Stimulated activated naive CD8-positive, alpha-beta T cell treated with anti-CD3 and anti-CD28 coated beads, Interleukin-15, Interleukin-2, amounts not matched to agents 100 U/mL and 50 U/mL, for 24 hours (primary cell): ENCODE measurements at regions not wholly inside any gene's neighbourhood (a gene's known extent, or its start where the extent isn't known, plus 50 kb on each side); places are given as distances from the start of the nearest gene placed in this dataset.

Experiments
- ATAC-seq: fragments of 150-1000 bp; cut with Tn5 transposase; one replicate; pipeline ENCODE4 v1.10.0; 2021
- DNase-seq: peaks from one replicate; pipeline ENCODE4 v3.0.0; 2021

DNA sequence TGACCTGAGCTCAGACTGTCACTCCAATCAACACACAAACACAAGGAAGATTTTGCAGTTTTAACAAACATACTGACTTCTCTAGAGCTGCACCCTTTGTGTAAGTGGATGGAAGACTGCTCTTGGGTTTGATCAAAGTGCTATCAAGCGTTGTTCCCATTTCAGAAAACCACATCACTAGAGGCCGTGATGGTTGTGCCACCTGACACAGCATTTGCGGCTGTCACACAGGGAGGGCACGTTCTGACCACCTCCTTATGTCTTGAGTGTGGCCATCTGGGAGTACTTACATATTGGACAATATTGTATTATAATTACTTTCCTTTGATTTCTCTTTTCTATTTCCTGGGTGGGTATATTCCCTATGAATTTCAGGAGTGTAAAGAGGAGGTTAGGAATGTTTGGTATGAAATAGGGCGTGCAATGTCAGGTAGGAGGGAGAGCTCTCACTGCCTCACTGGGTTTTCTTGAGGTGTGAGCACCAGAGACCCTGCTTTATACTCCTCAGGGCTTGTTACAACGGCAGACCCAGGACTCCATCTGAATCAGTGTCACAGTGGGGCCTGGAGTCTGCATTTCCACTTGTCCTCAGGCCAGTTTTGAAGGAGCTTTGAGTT lies 74.3 kb downstream of the SYNE3 start:
- DNase-seq = no peak
- no peak for ATAC-seq

DNA sequence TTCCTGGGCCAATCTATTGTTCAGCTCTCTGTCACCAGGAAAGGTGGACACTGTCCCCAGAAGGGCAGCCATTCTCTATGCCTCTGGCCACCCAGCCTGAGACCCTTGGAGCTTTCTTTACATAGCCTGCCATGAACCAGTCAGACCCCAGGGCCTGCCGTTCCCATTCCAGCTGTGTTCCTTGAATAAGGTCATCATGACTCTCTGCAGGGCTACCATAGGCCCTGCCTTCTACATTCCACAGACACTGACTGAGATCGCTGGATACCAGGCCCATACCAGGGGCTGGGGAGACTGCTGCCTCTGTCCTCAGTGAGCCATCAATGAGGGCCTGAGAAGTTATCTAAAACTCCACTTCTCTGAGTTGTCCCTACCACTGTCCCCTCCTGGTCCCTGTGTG lies 75.5 kb downstream of the SYNE3 start:
- ATAC-seq (no peak), DNase-seq (no peak)

DNA sequence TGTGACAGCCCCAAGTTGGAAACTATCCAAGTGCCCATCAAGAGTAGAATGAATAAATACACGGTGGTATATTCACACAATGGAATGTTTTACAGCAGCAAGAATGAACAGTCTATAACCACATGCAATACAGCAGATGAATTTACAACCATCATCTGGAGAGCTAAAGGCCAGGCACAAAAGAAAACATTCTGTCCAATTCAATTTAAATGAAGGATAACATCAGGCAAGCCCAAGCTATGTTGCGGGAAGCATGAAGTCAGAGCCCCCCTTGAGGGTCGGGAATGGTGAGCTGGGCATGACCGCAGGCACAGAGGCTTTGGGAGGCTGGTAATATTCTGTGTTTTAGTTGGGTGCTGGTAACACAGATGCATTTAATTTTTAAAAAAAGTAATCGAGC lies 76.0 kb downstream of the SYNE3 start:
- no peak for DNase-seq
- no peak for ATAC-seq

DNA sequence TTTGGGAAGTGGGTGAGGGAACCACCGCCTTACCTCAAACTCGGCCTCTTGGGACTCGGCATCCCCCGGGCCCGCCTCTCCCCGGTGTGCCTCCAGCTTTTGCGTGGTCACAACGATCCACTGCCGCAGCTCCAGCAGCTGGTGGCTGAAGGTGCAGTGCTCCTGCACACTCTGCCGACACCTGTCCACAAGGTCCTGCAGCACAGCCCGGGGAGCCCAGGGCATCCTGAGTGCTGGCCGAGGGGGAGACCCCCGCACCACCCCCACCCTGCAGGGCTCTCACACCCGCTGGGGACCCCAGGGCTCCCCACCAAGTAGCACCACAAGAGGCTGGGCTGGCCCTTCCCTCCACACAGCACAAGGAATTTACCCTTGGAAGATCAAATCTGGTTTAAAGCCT lies 76.6 kb downstream of the SYNE3 start:
- ATAC-seq (no peak), DNase-seq (no peak)

DNA sequence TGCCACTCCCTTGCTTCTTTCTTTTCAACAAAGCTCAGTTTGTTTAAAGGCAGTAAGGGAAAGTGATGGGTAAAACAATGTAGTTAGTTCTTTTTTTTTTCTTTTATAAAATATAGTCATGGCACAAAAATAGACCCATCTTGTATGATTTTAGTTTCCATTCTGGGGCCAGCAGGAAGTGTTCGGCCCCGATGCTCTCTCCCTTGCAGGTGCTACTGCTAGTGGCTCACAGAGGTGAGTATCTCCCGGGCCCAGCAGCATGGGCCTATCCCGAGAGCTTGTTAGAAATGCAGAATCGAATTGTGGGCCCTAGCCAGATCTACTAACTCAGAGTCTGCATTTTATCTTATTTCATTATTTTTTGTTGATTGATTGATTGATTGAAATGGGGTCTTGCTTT lies 78.7 kb downstream of the SYNE3 start:
- no peak for ATAC-seq

DNA sequence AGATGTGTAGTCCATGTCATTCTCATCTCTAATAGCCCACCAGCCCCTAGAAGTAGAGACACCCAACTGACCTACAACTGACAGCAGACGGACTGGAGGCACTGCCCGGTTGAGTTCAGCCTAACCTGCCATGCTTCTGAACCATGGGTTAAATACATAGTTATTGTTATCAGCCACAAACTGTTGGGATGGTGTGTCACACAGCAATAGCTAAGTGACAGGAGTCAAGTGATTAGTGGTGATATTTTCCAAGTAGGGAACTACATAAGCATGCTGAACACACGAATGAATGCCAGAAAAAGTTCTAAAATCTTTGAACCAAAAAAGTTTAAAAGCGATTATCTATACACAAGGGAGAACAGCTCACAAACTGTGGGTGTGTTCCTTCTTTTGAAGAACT lies 80.1 kb downstream of the SYNE3 start:
- no peak for ATAC-seq
- no peak for DNase-seq

More for the DNA sequence above, 78.7 kb downstream of the SYNE3 start:
- DNase-seq = no peak

DNA sequence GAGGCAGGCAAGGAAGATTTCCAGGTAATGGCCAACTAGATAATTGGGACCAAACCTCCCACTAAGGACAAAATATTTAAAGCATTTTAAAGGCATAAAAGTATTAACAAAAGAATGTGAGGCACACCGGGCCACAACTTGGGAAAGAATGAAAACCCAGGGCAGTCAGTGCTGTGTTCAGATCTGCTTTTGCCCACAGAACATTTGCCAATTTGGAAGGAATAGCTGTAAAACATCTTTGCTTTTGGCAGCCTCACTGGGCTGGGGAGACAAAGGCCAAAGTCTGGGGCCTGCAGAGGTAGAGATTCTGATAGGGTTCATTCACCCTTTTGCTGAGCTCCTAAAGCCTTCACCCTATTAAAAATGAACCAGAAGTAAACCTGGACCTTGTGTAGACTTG lies 82.3 kb downstream of the SYNE3 start:
- ATAC-seq = no peak
- no peak for DNase-seq

DNA sequence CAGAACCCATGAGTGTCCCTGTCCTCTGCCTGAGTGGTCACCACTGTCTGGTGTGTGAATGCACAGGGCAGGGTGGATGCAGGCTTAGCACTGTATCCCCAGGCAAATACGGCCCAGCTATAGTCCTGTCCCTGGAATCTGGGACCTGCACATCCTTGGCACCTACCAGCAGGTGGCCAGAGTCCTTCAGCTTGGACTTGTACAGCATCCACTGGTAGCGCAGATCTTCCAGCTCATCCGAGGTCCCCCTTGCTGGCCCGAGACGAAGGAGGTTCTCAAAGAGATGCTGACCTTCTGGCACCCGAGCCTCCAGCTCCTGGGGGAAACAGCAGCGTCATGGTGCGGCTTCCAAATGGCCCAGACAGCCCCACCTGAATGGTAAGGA lies 83.4 kb downstream of the SYNE3 start:
- DNase-seq = no peak
- ATAC-seq = no peak

DNA sequence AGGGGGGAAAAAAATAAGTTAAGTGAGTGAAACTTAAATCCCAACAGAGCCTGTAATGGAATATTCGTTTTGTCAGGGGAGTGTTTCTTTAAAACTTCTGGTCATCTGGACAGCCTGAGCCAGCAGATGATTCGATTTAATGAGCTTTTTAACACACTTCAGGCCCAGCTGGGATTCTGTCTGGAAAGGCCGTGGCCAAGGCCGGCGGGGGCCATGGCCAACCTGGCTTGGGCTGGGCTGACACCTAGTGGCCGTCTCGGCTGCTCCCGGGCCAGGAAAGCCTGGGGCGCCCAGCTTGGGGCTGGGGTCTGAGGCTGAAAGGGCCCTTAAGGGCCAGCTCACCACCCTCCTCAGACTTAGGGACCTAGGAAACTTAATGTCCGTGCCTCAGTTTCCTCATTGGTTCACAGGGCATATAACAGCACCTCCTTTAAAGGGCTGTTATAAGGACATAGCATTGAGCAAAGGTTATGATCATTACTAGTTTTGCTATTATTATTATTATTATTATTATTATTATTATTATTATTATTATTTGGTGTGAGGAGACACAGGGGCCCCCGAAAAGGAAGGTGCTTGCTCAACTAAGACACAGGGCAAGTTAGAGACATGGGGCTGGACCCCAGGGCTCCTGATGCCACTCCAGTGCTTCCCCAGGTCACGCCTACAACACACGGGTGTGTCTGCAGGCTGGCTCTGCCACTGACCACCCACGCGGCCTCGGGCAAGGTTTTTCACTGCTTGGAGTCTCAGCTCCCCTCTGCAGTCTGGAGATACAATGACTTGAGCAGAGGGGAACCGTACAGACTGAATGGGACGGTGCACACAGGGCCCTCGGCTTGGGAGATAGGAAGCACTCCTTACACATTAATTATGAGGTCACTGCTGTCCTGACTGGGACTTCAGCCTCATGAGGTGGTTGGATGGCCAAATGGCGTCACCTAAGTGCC lies 84.0 kb downstream of the SYNE3 start:
- DNase-seq = no peak

DNA sequence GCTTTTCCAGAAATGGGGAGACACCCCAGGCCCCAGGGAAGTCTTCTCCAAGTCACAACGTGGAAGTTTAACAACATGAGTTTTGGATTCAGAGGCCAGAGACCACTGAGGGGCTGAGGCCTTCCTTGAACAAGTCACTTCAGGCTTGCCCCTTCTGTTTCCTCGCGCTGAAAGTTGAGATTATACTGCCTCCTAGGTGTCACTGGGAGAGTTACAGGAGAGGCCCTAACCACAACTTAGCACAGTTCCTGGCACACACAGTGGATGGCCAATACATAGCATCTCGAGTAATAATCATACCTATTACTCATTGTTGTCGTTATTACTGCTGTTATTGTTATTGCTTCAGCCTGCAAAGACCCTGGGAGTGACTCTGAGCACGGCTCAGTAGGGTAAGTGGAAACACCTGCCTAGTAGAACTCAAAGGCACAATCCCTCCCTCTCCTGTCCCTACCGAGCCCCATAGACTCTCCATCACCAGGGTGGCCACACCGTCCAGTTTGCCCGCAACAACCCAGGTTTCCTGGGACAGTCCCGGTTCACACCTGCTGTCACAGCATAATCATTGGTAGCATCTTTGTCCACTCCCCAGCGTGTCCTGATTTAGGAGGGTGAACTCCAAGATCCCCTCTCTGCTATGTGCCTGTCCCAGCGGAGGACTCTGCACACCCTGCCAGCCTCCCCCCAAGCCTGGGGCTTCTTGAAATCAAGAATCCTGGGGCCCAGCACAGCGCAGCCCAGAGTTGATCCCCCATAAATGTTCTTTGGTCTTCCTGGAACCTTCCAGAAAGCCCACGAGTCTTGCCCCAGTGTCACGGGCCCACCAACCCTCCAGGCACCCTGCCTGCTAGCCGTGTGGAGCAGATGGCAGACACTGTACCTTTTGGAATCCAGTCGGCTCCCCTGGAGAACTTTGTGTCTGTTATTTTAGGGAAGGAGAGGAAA lies 85.0 kb downstream of the SYNE3 start:
- ATAC-seq = no peak
- no peak for DNase-seq

More for the DNA sequence above, 84.0 kb downstream of the SYNE3 start:
- no peak for ATAC-seq

DNA sequence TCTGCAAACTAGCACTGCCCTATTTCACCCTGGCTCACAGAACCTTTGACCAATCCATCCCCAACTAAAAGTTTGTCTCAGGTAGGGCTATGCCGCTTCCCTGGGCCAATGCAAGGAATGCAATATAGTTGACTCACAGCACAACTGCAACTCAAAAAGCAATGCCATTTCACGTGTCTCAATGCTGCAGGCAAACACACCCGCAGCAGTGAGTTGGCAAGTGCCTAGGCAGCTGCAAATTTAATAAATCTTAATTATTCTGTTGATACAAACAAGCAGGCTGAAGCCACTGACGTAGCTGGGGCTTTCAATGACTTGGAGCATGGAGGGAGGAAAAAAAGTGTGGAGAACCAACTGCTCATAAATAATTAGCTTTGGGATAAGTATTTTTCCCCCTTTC lies 87.9 kb downstream of the SYNE3 start:
- DNase-seq = no peak
- no peak for ATAC-seq

DNA sequence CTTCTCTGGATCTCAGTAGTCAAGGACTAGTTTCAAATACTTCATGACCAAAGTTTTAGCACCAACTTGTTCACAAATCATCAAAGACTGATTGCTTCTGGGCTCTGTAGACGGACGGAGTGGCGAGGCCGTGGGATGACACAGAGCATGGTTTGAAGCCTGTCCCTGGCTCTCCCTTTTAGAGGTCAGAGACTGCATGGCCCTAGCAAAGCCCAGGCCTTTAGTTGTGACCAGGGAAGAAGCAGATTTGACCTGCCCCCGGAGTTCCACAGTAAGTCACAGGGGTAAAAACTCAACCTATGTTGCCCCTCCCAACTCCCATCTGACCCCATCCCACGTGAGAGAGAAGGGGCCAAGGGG lies 90.4 kb downstream of the SYNE3 start:
- DNase-seq (no peak), ATAC-seq (no peak)

DNA sequence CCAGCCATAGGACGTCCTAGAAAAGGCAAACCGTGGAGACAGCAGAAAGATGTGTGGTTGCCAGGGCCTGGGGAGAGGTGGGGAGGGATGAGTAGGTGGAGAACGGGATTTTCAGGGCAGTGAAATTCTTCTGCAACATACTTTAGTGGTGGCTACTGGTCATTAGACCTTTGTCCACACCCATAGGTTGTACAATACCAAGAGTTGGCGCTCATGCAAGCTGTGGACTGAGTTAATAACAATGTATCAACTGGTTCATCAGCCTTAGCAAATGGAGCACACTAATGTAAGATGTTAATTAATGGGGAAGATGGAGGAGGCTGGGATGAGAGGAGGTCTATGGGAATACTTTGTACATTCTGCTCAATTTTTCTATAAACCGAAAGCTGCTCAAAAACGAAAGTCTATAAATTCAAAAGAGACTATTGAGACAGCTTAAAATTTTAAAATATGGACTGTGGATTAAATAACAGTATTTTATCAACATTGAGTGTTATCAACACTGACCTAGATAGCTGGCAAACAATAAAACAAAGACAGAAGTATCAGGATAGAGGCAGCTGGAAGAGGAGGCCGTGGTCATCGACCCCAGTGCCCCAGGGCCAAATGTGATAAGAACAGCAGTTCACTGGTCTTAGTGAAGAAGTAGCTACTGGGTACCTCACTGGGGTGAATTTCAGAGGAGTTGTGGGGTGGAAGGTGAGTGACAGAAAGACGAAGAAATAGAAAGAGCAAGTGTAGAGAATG lies 90.9 kb downstream of the SYNE3 start:
- ATAC-seq (no peak), DNase-seq (no peak)

DNA sequence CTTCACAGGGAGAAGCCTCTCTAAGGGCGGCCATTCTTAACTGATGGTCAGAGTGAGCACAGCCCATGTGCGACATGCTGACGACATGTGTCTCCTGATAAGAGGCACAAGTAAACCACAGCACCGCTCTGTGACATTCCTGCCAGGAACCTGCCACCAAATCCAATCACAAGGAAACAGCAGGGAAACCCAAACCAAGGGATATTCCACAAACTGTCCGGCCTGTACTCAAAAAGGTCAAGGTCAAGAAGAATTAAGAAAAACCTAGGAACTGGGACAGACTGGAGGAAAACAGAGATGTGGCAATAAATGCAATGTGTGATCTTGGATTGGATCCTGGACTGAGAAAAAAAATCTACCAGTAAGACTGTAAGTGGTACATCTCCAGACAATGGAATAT lies 91.9 kb downstream of the SYNE3 start:
- DNase-seq (no peak), ATAC-seq (no peak)

DNA sequence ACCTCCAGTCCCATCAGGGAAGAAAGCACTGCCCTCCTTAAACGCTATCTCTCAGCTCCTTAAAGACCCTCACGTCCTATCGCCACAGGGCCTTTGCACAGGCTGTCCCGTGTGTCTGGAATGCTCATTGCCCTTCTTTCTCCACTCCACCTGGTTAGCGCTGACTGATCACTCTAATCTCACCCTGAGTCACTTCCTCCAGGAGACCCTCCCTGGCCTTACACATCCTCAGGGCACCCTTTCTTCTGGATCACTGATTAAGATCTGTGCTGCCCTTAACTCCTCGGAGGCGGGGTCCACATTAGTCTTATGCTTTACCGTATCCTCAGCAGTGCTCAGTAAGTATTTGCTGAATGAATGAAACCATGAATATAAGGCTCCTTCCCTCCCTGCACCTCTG lies 94.7 kb downstream of the SYNE3 start:
- DNase-seq (no peak), ATAC-seq (no peak)

DNA sequence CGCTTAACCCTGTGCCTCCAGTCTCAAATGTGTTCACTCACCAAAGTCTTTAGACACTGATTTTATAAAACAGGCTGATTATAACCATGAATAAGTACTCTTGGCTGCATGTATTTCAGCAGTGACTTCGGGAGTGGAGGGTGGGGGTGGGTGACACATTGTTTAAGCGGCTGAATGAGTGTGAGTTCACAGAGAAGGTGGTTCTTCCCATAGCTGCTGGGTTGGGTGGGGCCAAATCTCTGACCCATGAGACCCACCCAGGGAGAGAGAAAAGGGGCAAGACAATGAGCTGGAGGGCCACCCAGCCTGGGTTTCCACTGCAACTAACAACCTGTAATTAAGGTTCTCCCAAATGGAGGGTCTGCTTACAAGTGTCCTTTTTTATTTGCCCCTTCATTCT lies 96.4 kb downstream of the SYNE3 start:
- DNase-seq (no peak), ATAC-seq (no peak)

DNA sequence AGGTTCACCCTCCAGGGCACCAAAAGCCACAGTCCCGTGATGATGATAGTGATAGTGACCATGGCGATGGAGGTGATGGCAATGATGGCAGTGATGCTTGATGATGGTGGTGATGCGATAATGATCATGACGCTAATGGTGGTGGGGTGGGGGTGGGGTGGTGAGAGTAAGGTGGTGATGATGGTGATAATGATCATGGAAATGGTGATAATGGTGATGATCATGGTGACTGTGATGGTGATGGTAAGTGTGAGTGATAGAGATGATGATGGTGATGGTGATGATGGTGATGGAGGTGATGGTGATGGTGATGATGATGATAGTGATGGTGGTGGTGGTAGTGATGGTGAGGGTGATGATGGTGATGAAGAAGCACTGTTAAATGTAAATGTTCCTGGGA lies 96.9 kb downstream of the SYNE3 start:
- no peak for ATAC-seq
- no peak for DNase-seq

DNA sequence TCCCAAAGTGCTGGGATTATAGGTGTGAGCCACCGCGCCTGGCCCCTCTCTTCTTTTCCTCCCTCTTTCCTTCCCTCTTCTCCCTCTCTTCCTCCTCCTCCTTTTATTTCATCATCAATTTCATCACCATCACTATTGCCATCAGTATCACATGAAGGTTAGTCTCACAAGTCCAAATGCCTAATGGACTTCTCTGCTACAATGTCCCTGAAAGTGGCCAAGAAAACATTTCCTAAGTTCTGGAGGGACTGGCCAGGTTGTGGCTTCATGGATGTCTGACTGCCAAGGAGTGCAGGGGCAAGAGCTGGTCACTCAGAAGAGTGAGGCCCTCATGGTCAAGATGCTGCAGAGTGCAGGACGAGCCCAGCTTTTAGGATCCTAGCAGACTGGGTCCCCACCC lies 97.6 kb downstream of the SYNE3 start:
- DNase-seq (no peak), ATAC-seq (no peak)

DNA sequence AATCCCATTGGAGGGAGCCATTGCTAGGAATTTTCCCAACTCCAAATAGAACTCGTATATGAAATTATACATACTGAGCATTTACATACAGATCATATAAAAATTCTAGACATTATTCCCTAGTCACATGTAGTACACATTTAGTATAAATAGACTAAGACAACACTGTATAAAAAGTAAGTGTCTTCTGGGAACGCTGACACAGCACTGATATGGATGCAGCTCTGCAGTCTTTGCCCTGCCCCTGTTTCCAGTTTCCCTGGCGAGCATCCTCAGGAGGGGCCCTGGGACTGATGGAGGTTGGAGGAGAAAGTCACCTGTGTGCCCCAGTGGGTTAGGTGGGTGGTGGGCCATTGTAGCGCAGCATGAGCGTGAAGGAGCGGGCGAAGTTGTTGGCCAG lies 97.8 kb upstream of the CLMN start:
- no peak for ATAC-seq

DNA sequence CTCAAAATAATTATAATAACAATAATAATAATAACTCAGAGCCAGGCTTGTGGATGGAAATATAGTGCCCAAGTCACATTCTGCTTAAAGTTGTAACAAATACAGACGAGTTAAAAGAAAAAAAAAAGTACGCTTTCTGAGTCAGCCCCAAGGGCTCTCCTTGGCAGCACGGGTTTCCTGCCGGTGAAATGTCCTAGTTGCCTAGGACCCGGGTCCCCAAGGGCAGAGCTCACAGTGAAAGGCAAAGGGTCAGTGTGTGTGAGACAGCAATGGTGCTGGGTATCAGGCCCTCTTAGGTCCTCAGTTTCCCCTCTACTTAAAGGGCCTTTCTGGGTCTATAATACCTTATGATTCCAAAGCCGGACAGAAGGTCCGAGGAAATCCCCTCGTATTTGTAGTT lies 96.3 kb upstream of the CLMN start:
- DNase-seq (no peak), ATAC-seq (no peak)

More for the DNA sequence above, 97.8 kb upstream of the CLMN start:
- DNase-seq = no peak

DNA sequence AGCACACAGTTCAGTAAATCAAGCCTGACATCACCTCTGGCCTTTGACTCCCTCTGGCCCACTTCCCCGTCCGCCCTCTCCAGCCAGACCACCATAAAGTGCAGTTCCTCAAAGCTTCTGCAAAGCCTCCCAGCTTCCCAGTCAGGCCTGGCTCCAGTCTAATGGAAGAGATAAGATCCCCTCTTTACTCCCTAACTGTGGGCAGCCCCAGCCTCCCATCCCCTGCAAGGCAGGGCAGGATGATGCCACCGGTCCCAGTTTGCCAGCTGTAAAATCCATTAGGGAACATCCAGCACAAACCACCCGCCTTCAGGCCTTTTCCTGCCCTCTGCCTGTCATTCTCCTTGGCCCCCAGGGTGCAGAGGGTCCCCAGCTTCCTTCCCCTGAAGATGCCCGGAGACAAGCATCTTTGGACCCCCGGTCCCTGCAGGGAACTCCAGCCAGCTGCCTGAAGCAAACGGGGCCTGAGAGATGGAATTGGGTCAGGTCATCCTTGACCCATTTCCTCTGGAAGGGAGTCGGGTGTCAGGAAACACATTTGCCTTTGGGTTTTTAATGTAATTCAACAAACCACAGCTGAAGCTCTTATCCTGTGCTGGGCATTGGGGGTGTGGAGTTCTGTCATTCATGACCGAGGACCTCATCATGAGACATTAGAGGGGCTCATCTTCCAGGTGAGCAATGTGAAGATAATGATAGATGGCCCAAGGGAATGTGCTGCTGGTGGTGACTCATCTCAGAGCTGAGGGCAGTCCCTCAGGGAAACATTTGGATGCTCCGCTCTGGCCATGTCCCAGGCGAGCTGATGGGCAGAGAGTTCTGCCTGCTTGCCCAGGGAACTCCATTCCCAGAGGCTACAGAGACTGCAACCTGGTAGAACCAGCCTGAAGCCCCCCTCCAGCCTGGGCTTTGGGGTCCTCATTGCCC lies 93.8 kb upstream of the CLMN start:
- DNase-seq (no peak), ATAC-seq (no peak)
